H1 (cell line): ENCODE measurements at regions not wholly inside any gene's neighbourhood (a gene's known extent, or its start where the extent isn't known, plus 50 kb on each side); places are given as distances from the start of the nearest gene placed in this dataset.

Experiments used
- BACH1 ChIP-seq: IDR thresholded peaks from 2 replicates; pipeline ENCODE4 v1.6.1; 2012; ENCODE audit warnings: low read length, improper control_type of control experiment
- BRCA1 ChIP-seq: IDR thresholded peaks from 2 replicates; pipeline ENCODE4 v1.6.1; 2012; ENCODE audit warnings: low read depth, low read length, improper control_type of control experiment
- CBX5 ChIP-seq: fragments of 300-800, 300-1000 bp; sonication (generic); IDR thresholded peaks from 2 replicates; pipeline ENCODE4 v1.7.1; 2016; ENCODE audit warnings: antibody characterized with exemption, low read length, low read depth
- CHD2 ChIP-seq: IDR thresholded peaks from 2 replicates; pipeline ENCODE4 v1.6.1; 2012; ENCODE audit warnings: low read length, improper control_type of control experiment
- KDM1A ChIP-seq: fragments of 200-600, 300-600 bp; sonication (generic); IDR thresholded peaks from 2 replicates; pipeline ENCODE4 v1.7.1; 2016; ENCODE audit warnings: mild to moderate bottlenecking, low read length, borderline replicate concordance
- NANOG ChIP-seq: IDR thresholded peaks from 2 replicates; pipeline ENCODE4 v1.6.1; 2011; ENCODE audit warnings: low read length, low read depth, mild to moderate bottlenecking, inconsistent platforms; ENCODE audit not compliant: insufficient read depth, poor library complexity, severe bottlenecking
- NRF1 ChIP-seq: IDR thresholded peaks from 2 replicates; pipeline ENCODE4 v1.6.1; 2011; ENCODE audit warnings: mild to moderate bottlenecking, low read depth, low read length, improper control_type of control experiment
- RXRA ChIP-seq: IDR thresholded peaks from 2 replicates; pipeline ENCODE4 v1.6.1; 2011; ENCODE audit warnings: low read depth, mild to moderate bottlenecking, low read length, moderate library complexity; ENCODE audit not compliant: insufficient read depth
- SIX5 ChIP-seq: IDR thresholded peaks from 2 replicates; pipeline ENCODE4 v1.6.1; 2011; ENCODE audit warnings: mild to moderate bottlenecking, low read depth, low read length
- TF ChIP-seq, protein P1 (sequence below): fragments of 300-600 bp; sonication (generic); IDR thresholded peaks from 2 replicates; pipeline ENCODE4 v1.7.1; 2012; ENCODE audit warnings: low read length, moderate library complexity, mild to moderate bottlenecking, inconsistent platforms; ENCODE audit not compliant: insufficient replicate concordance
- TF ChIP-seq, protein P2 (sequence below): IDR thresholded peaks from 2 replicates; pipeline ENCODE4 v1.6.1; 2012; ENCODE audit warnings: low read length, inconsistent platforms

DNA sequence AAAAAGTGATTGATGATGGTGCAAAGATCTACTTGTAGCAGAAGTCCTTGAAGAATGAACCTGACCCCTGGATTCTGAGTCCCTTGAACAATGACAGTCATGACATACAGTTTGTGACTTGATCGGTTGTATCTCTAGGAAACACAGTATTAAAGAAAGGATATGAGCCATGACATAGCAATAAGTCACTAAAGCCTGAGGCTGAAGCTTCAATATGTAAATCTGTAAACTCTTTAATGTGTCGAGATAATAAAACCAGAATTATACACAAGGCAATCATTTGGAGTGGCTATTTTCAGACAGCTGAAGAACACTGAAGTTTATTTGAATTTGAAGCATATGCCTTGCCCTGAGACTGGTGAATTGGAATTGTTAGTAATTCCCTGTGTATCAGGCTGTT, 911.5 kb upstream of the RAG2 start (continued):
- TF ChIP-seq, protein P1, sequence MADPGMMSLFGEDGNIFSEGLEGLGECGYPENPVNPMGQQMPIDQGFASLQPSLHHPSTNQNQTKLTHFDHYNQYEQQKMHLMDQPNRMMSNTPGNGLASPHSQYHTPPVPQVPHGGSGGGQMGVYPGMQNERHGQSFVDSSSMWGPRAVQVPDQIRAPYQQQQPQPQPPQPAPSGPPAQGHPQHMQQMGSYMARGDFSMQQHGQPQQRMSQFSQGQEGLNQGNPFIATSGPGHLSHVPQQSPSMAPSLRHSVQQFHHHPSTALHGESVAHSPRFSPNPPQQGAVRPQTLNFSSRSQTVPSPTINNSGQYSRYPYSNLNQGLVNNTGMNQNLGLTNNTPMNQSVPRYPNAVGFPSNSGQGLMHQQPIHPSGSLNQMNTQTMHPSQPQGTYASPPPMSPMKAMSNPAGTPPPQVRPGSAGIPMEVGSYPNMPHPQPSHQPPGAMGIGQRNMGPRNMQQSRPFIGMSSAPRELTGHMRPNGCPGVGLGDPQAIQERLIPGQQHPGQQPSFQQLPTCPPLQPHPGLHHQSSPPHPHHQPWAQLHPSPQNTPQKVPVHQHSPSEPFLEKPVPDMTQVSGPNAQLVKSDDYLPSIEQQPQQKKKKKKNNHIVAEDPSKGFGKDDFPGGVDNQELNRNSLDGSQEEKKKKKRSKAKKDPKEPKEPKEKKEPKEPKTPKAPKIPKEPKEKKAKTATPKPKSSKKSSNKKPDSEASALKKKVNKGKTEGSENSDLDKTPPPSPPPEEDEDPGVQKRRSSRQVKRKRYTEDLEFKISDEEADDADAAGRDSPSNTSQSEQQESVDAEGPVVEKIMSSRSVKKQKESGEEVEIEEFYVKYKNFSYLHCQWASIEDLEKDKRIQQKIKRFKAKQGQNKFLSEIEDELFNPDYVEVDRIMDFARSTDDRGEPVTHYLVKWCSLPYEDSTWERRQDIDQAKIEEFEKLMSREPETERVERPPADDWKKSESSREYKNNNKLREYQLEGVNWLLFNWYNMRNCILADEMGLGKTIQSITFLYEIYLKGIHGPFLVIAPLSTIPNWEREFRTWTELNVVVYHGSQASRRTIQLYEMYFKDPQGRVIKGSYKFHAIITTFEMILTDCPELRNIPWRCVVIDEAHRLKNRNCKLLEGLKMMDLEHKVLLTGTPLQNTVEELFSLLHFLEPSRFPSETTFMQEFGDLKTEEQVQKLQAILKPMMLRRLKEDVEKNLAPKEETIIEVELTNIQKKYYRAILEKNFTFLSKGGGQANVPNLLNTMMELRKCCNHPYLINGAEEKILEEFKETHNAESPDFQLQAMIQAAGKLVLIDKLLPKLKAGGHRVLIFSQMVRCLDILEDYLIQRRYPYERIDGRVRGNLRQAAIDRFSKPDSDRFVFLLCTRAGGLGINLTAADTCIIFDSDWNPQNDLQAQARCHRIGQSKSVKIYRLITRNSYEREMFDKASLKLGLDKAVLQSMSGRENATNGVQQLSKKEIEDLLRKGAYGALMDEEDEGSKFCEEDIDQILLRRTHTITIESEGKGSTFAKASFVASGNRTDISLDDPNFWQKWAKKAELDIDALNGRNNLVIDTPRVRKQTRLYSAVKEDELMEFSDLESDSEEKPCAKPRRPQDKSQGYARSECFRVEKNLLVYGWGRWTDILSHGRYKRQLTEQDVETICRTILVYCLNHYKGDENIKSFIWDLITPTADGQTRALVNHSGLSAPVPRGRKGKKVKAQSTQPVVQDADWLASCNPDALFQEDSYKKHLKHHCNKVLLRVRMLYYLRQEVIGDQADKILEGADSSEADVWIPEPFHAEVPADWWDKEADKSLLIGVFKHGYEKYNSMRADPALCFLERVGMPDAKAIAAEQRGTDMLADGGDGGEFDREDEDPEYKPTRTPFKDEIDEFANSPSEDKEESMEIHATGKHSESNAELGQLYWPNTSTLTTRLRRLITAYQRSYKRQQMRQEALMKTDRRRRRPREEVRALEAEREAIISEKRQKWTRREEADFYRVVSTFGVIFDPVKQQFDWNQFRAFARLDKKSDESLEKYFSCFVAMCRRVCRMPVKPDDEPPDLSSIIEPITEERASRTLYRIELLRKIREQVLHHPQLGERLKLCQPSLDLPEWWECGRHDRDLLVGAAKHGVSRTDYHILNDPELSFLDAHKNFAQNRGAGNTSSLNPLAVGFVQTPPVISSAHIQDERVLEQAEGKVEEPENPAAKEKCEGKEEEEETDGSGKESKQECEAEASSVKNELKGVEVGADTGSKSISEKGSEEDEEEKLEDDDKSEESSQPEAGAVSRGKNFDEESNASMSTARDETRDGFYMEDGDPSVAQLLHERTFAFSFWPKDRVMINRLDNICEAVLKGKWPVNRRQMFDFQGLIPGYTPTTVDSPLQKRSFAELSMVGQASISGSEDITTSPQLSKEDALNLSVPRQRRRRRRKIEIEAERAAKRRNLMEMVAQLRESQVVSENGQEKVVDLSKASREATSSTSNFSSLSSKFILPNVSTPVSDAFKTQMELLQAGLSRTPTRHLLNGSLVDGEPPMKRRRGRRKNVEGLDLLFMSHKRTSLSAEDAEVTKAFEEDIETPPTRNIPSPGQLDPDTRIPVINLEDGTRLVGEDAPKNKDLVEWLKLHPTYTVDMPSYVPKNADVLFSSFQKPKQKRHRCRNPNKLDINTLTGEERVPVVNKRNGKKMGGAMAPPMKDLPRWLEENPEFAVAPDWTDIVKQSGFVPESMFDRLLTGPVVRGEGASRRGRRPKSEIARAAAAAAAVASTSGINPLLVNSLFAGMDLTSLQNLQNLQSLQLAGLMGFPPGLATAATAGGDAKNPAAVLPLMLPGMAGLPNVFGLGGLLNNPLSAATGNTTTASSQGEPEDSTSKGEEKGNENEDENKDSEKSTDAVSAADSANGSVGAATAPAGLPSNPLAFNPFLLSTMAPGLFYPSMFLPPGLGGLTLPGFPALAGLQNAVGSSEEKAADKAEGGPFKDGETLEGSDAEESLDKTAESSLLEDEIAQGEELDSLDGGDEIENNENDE: no peak
- TF ChIP-seq, protein P2, sequence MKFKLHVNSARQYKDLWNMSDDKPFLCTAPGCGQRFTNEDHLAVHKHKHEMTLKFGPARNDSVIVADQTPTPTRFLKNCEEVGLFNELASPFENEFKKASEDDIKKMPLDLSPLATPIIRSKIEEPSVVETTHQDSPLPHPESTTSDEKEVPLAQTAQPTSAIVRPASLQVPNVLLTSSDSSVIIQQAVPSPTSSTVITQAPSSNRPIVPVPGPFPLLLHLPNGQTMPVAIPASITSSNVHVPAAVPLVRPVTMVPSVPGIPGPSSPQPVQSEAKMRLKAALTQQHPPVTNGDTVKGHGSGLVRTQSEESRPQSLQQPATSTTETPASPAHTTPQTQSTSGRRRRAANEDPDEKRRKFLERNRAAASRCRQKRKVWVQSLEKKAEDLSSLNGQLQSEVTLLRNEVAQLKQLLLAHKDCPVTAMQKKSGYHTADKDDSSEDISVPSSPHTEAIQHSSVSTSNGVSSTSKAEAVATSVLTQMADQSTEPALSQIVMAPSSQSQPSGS: no peak
- TF ChIP-seq BRCA1: no peak
- TF ChIP-seq NANOG: no peak
- TF ChIP-seq RXRA: no peak
- no peak for TF ChIP-seq BACH1
- no peak for TF ChIP-seq NRF1
- no peak for TF ChIP-seq CBX5
- no peak for TF ChIP-seq CHD2
- no peak for TF ChIP-seq KDM1A
- no peak for TF ChIP-seq SIX5
